HCT116 (cell line): ENCODE measurements at regions not wholly inside any gene's neighbourhood (a gene's known extent, or its start where the extent isn't known, plus 50 kb on each side); places are given as distances from the start of the nearest gene placed in this dataset.

Source experiments
- ATAC-seq: fragments of 200-7000 bp; cut with Tn5 transposase; 2 replicates; pipeline ENCODE4 v1.9.1; 2020; ENCODE audit warnings: mild to moderate bottlenecking, moderate library complexity
- BruUV-seq: library from RNA; stranded (reverse); fragments of 400-500 nt; replicated peaks from 2 replicates; lab custom pipeline; 2021; lab: Mats Ljungman, UMichigan
- CTCF ChIA-PET: fragments of 300-600 bp; sonication (Branson Sonifier 250); formaldehyde crosslinking; loops from one replicate; lab custom pipeline; 2021; ENCODE audit warnings: antibody characterized with exemption; lab: Charles Lee
- POLR2A ChIA-PET: fragments of 300-600, 350-600 bp; sonication (Branson Sonifier 250); formaldehyde crosslinking; loops from one replicate; lab custom pipeline; 2021; ENCODE audit warnings: antibody characterized with exemption; lab: Charles Lee
- RAD21 ChIA-PET, 2 experiments: fragments of 300-600 bp; sonication (Branson Sonifier 250); formaldehyde crosslinking; loops; one replicate each; lab custom pipeline; 2023; ENCODE audit warnings: low total read pairs in 2 of 2; ENCODE audit not compliant: uncharacterized antibody in 2 of 2, unreplicated experiment in 2 of 2, low non-redundant PET in 1 of 2; lab: Charles Lee
- DNase-seq: peaks from one replicate; pipeline ENCODE4 v3.0.0-alpha.2; 2010; ENCODE audit warnings: low read depth, low spot score
- H2AFZ ChIP-seq: fragments of 200-600 bp; shearing (Covaris generic), sonication (generic); 2 replicates; pipeline ENCODE4 v1.6.1; 2017; ENCODE audit warnings: low read depth, mixed run types, mixed read lengths, antibody characterized with exemption, low read length; ENCODE audit not compliant: poor library complexity, severe bottlenecking
- H3K27ac ChIP-seq: 2 replicates; pipeline ENCODE4 v1.5.1; 2012; ENCODE audit warnings: low read depth, low read length
- H3K27me3 ChIP-seq: fragments of 200-600 bp; sonication (generic); 2 replicates; pipeline ENCODE4 v1.6.1; 2016; ENCODE audit warnings: mixed run types, low read length, mixed read lengths; ENCODE audit not compliant: insufficient read depth
- H3K36me3 ChIP-seq, 2 experiments: fragments of 200-500 bp in 1 of 2; fragments of 200-600 bp in 1 of 2; sonication (Bioruptor generic) in 1 of 2; sonication (generic) in 1 of 2; 2 replicates each; pipeline versions ENCODE4 v1.5.1 to v1.6.1; 2014 to 2016; ENCODE audit warnings: low read length in 2 of 2, inconsistent platforms in 1 of 2, mixed read lengths in 1 of 2, mixed run types in 1 of 2; ENCODE audit not compliant: insufficient read depth in 2 of 2, control insufficient read depth in 1 of 2
- H3K4me1 ChIP-seq, 2 experiments: fragments of 200-600 bp in 1 of 2; sonication (generic) in 1 of 2; 2 replicates each; pipeline versions ENCODE4 v1.5.1 to v1.6.1; 2012 to 2017; ENCODE audit warnings: low read length in 2 of 2, inconsistent platforms in 1 of 2, mild to moderate bottlenecking in 1 of 2, mixed read lengths in 1 of 2, mixed run types in 1 of 2, moderate library complexity in 1 of 2; ENCODE audit not compliant: insufficient read depth in 2 of 2, control insufficient read depth in 1 of 2
- H3K4me2 ChIP-seq: fragments of 200-600 bp; sonication (generic); 2 replicates; pipeline ENCODE4 v1.6.1; 2017; ENCODE audit warnings: mixed run types, low read length, mixed read lengths
- H3K4me3 ChIP-seq, 2 experiments: fragments of 200-600 bp in 1 of 2; sonication (generic) in 1 of 2; replicated peaks in 1 of 2; 2 replicates each; pipeline ENCODE4 v1.5.1; 2011 to 2016; ENCODE audit warnings: low read length in 2 of 2, control low read depth in 1 of 2, low read depth in 1 of 2, mild to moderate bottlenecking in 1 of 2, mixed read lengths in 1 of 2, mixed run types in 1 of 2
- H3K79me2 ChIP-seq: fragments of 200-600 bp; sonication (generic); 2 replicates; pipeline ENCODE4 v1.6.1; 2017; ENCODE audit warnings: mild to moderate bottlenecking, mixed run types, low read length, moderate library complexity, mixed read lengths; ENCODE audit not compliant: insufficient read depth
- H3K9ac ChIP-seq: fragments of 200-600 bp; sonication (generic); 2 replicates; pipeline ENCODE4 v1.6.1; 2016; ENCODE audit warnings: low read length, mixed read lengths
- H3K9me2 ChIP-seq: fragments of 200-600 bp; sonication (generic), shearing (Covaris generic); 2 replicates; pipeline ENCODE4 v1.6.1; 2017; ENCODE audit warnings: mixed run types, mild to moderate bottlenecking, moderate library complexity; ENCODE audit not compliant: insufficient read depth
- H3K9me3 ChIP-seq, 2 experiments: fragments of 200-500 bp in 1 of 2; fragments of 200-600 bp in 1 of 2; sonication (Bioruptor generic) in 1 of 2; sonication (generic) in 1 of 2; 2 replicates each; pipeline ENCODE4 v1.6.1; 2014 to 2017; ENCODE audit warnings: low read length in 2 of 2, mixed read lengths in 2 of 2, inconsistent platforms in 1 of 2, low read depth in 1 of 2, mild to moderate bottlenecking in 1 of 2, mixed run types in 1 of 2, moderate library complexity in 1 of 2; ENCODE audit not compliant: control insufficient read depth in 1 of 2, insufficient read depth in 1 of 2
- H4K20me1 ChIP-seq: fragments of 200-600 bp; sonication (generic), shearing (Covaris generic); 2 replicates; pipeline ENCODE4 v1.6.1; 2017; ENCODE audit warnings: mixed run types, mild to moderate bottlenecking, moderate library complexity; ENCODE audit not compliant: insufficient read depth
- CBX3 ChIP-seq: IDR thresholded peaks from 2 replicates; pipeline ENCODE4 v1.6.1; 2012; ENCODE audit warnings: low read depth
- CEBPB ChIP-seq: IDR thresholded peaks from 2 replicates; pipeline ENCODE4 v1.6.1; 2012; ENCODE audit warnings: low read depth
- EZH2 ChIP-seq: fragments of 200-600 bp; sonication (generic); IDR thresholded peaks from 2 replicates; pipeline ENCODE4 v1.6.1; 2017; ENCODE audit warnings: antibody characterized with exemption, mixed run types
- FOSL1 ChIP-seq: IDR thresholded peaks from 2 replicates; pipeline ENCODE4 v1.6.1; 2012; ENCODE audit warnings: low read depth
- JUND ChIP-seq: IDR thresholded peaks from 2 replicates; pipeline ENCODE4 v1.6.1; 2012
- POLR2AphosphoS5 ChIP-seq: IDR thresholded peaks from 2 replicates; pipeline ENCODE4 v1.6.1; 2011; ENCODE audit warnings: mild to moderate bottlenecking, low read depth, low read length, moderate library complexity
- SIN3A ChIP-seq: IDR thresholded peaks from 2 replicates; pipeline ENCODE4 v1.6.1; 2012; ENCODE audit warnings: low read depth
- TCF7L2 ChIP-seq: IDR thresholded peaks from 2 replicates; pipeline ENCODE4 v1.7.0; 2011; ENCODE audit warnings: borderline replicate concordance, inconsistent platforms; ENCODE audit not compliant: insufficient read depth, insufficient read length; ENCODE audit errors: extremely low read depth
- YY1 ChIP-seq: IDR thresholded peaks from 2 replicates; pipeline ENCODE4 v1.6.1; 2011; ENCODE audit warnings: low read length, low read depth, moderate library complexity, mild to moderate bottlenecking; ENCODE audit not compliant: insufficient replicate concordance; ENCODE audit errors: extremely low read depth
- ZFX ChIP-seq: fragments of 450-650 bp; IDR thresholded peaks from 2 replicates; pipeline ENCODE4 v1.6.1; 2017
- intact Hi-C: fragments of 100-400 bp; cut with micrococcal nuclease; formaldehyde crosslinking; loops from 2 replicates; pipeline ENCODE4 v1.10.0; 2022
- TF ChIP-seq, protein P1 (sequence below): IDR thresholded peaks from 2 replicates; pipeline ENCODE4 v1.6.1; 2012
- TF ChIP-seq, protein P2 (sequence below): IDR thresholded peaks from 2 replicates; pipeline ENCODE4 v1.6.1; 2012; ENCODE audit warnings: low read depth
- TF ChIP-seq, protein P3 (sequence below), 3 experiments: fragments of 200-600 bp in 1 of 3; sonication (generic) in 1 of 3; IDR thresholded peaks in 2 of 3; conservative IDR thresholded peaks in 1 of 3; 2 replicates each; pipeline ENCODE4 v1.5.1; 2012 to 2017; ENCODE audit warnings: low read depth in 2 of 3, low read length in 2 of 3, antibody characterized with exemption in 1 of 3, borderline replicate concordance in 1 of 3, control low read depth in 1 of 3, mild to moderate bottlenecking in 1 of 3, mixed read lengths in 1 of 3, mixed run types in 1 of 3, moderate library complexity in 1 of 3; ENCODE audit not compliant: insufficient read depth in 1 of 3

DNA sequence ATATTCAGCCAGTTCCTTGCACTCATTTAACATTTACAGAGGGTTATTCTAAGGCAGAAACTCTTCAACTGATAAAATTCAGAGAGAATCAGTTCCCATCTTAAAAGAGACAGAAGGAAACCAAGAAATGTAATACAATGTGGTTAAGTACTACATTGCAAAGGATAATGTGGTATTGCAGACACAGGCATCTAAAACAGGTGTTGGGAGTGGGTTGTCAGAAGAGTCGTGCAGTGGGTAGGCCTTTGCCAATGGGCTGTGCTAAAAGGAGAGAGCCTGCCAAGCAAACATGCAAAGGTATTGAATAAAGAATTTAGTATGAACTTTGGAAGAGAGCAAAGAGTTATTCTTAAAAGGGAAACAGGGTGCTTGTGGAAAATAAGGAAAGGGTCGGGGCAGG, 1044.4 kb upstream of the DIAPH2 start:
- Histone ChIP-seq H3K4me1 (no peaks in the 10 kb centered on the region), H4K20me1 (no peaks in the 10 kb centered on the region), H3K79me2 (no peaks in the 10 kb centered on the region), H3K27me3 (no peaks in the 10 kb centered on the region), H3K9ac (no peak overlapping the region), H2AFZ (no peak overlapping the region), H3K4me2 (no peak overlapping the region), H3K36me3 (no peaks in the 10 kb centered on the region), H3K4me3 (no peak overlapping the region), H3K9me3 (no peaks in the 10 kb centered on the region), H3K27ac (no peak overlapping the region), H3K9me2 (no peaks in the 10 kb centered on the region)
- TF ChIP-seq FOSL1 (no peak), TCF7L2 (no peak), CEBPB (no peak)
- TF ChIP-seq, protein P1, sequence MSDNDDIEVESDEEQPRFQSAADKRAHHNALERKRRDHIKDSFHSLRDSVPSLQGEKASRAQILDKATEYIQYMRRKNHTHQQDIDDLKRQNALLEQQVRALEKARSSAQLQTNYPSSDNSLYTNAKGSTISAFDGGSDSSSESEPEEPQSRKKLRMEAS = no peak
- ATAC-seq (no peak), DNase-seq (no peak)
- POLR2A ChIA-PET = no interaction called here
- CTCF ChIA-PET = no interaction called here
- BruUV-seq = no TSS peak
- intact Hi-C loops = no loop called here
- RAD21 ChIA-PET = no interaction called here

DNA sequence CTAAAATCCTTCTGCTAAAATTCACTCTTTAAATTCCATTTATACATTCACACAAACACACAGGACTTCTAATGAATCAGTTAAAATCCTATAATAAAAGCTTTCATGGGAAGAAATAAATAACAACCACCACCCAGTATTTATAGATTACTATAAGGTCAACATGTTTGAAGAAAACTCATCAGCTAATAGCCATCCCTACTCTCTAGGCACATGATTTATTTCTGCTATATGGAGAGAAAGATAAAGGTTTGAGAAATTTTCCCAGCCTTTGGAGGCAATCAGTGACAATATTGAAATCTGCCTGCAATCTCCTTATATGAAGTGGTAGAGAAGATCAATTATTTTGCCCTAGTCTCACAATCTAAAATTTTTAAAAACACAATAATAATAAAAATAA, 1038.9 kb upstream of the DIAPH2 start:
- DNase-seq = no peak
- H3K4me1 ChIP-seq = no peaks in the 10 kb centered on the region
- H3K27ac ChIP-seq = no peak overlapping the region
- H3K9ac ChIP-seq = no peak overlapping the region
- ChIA-PET CTCF (no interaction called here), POLR2A (no interaction called here), RAD21 (no interaction called here)
- intact Hi-C loops = no loop called here
- TF ChIP-seq SIN3A (no peak), TCF7L2 (no peak), EZH2 (no peak), POLR2AphosphoS5 (no peak), JUND (no peak), CEBPB (no peak), ZFX (no peak), YY1 (no peak), CBX3 (no peak)
- TF ChIP-seq, protein P2, sequence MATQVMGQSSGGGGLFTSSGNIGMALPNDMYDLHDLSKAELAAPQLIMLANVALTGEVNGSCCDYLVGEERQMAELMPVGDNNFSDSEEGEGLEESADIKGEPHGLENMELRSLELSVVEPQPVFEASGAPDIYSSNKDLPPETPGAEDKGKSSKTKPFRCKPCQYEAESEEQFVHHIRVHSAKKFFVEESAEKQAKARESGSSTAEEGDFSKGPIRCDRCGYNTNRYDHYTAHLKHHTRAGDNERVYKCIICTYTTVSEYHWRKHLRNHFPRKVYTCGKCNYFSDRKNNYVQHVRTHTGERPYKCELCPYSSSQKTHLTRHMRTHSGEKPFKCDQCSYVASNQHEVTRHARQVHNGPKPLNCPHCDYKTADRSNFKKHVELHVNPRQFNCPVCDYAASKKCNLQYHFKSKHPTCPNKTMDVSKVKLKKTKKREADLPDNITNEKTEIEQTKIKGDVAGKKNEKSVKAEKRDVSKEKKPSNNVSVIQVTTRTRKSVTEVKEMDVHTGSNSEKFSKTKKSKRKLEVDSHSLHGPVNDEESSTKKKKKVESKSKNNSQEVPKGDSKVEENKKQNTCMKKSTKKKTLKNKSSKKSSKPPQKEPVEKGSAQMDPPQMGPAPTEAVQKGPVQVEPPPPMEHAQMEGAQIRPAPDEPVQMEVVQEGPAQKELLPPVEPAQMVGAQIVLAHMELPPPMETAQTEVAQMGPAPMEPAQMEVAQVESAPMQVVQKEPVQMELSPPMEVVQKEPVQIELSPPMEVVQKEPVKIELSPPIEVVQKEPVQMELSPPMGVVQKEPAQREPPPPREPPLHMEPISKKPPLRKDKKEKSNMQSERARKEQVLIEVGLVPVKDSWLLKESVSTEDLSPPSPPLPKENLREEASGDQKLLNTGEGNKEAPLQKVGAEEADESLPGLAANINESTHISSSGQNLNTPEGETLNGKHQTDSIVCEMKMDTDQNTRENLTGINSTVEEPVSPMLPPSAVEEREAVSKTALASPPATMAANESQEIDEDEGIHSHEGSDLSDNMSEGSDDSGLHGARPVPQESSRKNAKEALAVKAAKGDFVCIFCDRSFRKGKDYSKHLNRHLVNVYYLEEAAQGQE = no peak
- TF ChIP-seq, protein P3, sequence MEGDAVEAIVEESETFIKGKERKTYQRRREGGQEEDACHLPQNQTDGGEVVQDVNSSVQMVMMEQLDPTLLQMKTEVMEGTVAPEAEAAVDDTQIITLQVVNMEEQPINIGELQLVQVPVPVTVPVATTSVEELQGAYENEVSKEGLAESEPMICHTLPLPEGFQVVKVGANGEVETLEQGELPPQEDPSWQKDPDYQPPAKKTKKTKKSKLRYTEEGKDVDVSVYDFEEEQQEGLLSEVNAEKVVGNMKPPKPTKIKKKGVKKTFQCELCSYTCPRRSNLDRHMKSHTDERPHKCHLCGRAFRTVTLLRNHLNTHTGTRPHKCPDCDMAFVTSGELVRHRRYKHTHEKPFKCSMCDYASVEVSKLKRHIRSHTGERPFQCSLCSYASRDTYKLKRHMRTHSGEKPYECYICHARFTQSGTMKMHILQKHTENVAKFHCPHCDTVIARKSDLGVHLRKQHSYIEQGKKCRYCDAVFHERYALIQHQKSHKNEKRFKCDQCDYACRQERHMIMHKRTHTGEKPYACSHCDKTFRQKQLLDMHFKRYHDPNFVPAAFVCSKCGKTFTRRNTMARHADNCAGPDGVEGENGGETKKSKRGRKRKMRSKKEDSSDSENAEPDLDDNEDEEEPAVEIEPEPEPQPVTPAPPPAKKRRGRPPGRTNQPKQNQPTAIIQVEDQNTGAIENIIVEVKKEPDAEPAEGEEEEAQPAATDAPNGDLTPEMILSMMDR (IDR thresholded peaks at IDR 0.05 in 2 of 3, conservative IDR thresholded peaks at IDR 0.05 in 1 of 3; ENCODE audit: borderline replicate concordance in 1 of 3, insufficient read depth in 1 of 3, low read depth in 2 of 3, low read length in 2 of 3) = no peak
- H3K4me3 ChIP-seq = no peak overlapping the region
- no peaks in the 10 kb centered on the region for H4K20me1 ChIP-seq
- no peaks in the 10 kb centered on the region for H3K36me3 ChIP-seq
- H3K4me2 ChIP-seq = no peak overlapping the region
- no peaks in the 10 kb centered on the region for H3K27me3 ChIP-seq
- no peak overlapping the region for H2AFZ ChIP-seq
- no peak for ATAC-seq
- no peaks in the 10 kb centered on the region for H3K79me2 ChIP-seq
- no peaks in the 10 kb centered on the region for H3K9me2 ChIP-seq
- H3K9me3 ChIP-seq = no peaks in the 10 kb centered on the region
- no TSS peak for BruUV-seq
